Fibroblast of lung (primary cell): ENCODE measurements at regions not wholly inside any gene's neighbourhood (a gene's known extent, or its start where the extent isn't known, plus 50 kb on each side); places are given as distances from the start of the nearest gene placed in this dataset.

Experiments used
- CTCF ChIP-seq, 2 donors: IDR thresholded peaks in 1 of 2; conservative IDR thresholded peaks in 1 of 2; 1 replicate in 1 of 2; 2 replicates in 1 of 2; pipeline ENCODE4 v1.5.1; 2011 to 2012; ENCODE audit warnings: low read length in 2 of 2, control low read depth in 1 of 2, inconsistent platforms in 1 of 2, low read depth in 1 of 2, mild to moderate bottlenecking in 1 of 2
- EZH2 ChIP-seq: IDR thresholded peaks from 2 replicates; pipeline ENCODE4 v1.5.1; 2012; ENCODE audit warnings: low read length, control low read depth, mild to moderate bottlenecking; ENCODE audit errors: missing control alignments

GRCh38 chr2:195537811-195538210 lies 119.2 kb upstream of the SLC39A10 start:
- TF ChIP-seq EZH2 (no peak), CTCF (conservative IDR thresholded peaks at IDR 0.05 in 1 of 2, IDR thresholded peaks at IDR 0.05 in 1 of 2; ENCODE audit: low read depth in 1 of 2, low read length in 2 of 2) (no peak)
